ENCODE measurements at regions not wholly inside any gene's neighbourhood (a gene's known extent, or its start where the extent isn't known, plus 50 kb on each side); places are given as distances from the start of the nearest gene placed in this dataset.
"Not testable (repeated sequence)": the region's sequence is repeated elsewhere in the genome, so short reads cannot be mapped to it uniquely, and the experiment has no call there.

- DNase-seq, result no peak
These were observed 1440.9 kb upstream of the ADGRL3 start for GRCh38 chr4:59759082-59759825.

- DNase-seq, result no peak
These were observed 1437.8 kb upstream of the ADGRL3 start for GRCh38 chr4:59762344-59762743.

- DNase-seq, result no peak
These were observed 1429.4 kb upstream of the ADGRL3 start for GRCh38 chr4:59770601-59771264.

- DNase-seq, result no peak
These were observed 1427.4 kb upstream of the ADGRL3 start for GRCh38 chr4:59772641-59773139.

- not testable (repeated sequence) for DNase-seq
These were observed 1419.9 kb upstream of the ADGRL3 start for GRCh38 chr4:59780271-59780670.

GRCh38 chr4:59805176-59805575 lies 1395.0 kb upstream of the ADGRL3 start:
- DNase-seq, result no peak

- DNase-seq, result no peak
These were observed 1385.6 kb upstream of the ADGRL3 start for GRCh38 chr4:59814402-59815010.

- DNase-seq, result peak; percentile 20
These were observed 1381.5 kb upstream of the ADGRL3 start for GRCh38 chr4:59818656-59819055.

- no peak for DNase-seq
These were observed 1376.8 kb upstream of the ADGRL3 start for GRCh38 chr4:59823311-59823710.

GRCh38 chr4:59825104-59825503 lies 1375.0 kb upstream of the ADGRL3 start:
- no peak for DNase-seq

GRCh38 chr4:59831746-59832145 lies 1368.4 kb upstream of the ADGRL3 start:
- no peak for DNase-seq

GRCh38 chr4:59834943-59835342 lies 1365.2 kb upstream of the ADGRL3 start:
- no peak for DNase-seq

- no peak for DNase-seq
These were observed 1362.4 kb upstream of the ADGRL3 start for GRCh38 chr4:59837751-59838150.

- DNase-seq, result no peak
These were observed 1361.9 kb upstream of the ADGRL3 start for GRCh38 chr4:59838236-59838635.

GRCh38 chr4:59841698-59842097 lies 1358.4 kb upstream of the ADGRL3 start:
- DNase-seq, result no peak

GRCh38 chr4:59848457-59848856 lies 1351.7 kb upstream of the ADGRL3 start:
- no peak for DNase-seq

GRCh38 chr4:59855630-59856352 lies 1344.3 kb upstream of the ADGRL3 start:
- no peak for DNase-seq

- no peak for DNase-seq
These were observed 1331.1 kb upstream of the ADGRL3 start for GRCh38 chr4:59869056-59869455.

GRCh38 chr4:59869559-59869958 lies 1330.6 kb upstream of the ADGRL3 start:
- no peak for DNase-seq

GRCh38 chr4:59881632-59882031 lies 1318.5 kb upstream of the ADGRL3 start:
- no peak for DNase-seq

- DNase-seq, result no peak
These were observed 1295.8 kb upstream of the ADGRL3 start for GRCh38 chr4:59904331-59904730.

- DNase-seq, result no peak
These were observed 1279.7 kb upstream of the ADGRL3 start for GRCh38 chr4:59920416-59920815.

GRCh38 chr4:59925290-59925689 lies 1274.8 kb upstream of the ADGRL3 start:
- DNase-seq, result no peak
